ENCODE measurements at regions not wholly inside any gene's neighbourhood (a gene's known extent, or its start where the extent isn't known, plus 50 kb on each side); places are given as distances from the start of the nearest gene placed in this dataset.

DNA sequence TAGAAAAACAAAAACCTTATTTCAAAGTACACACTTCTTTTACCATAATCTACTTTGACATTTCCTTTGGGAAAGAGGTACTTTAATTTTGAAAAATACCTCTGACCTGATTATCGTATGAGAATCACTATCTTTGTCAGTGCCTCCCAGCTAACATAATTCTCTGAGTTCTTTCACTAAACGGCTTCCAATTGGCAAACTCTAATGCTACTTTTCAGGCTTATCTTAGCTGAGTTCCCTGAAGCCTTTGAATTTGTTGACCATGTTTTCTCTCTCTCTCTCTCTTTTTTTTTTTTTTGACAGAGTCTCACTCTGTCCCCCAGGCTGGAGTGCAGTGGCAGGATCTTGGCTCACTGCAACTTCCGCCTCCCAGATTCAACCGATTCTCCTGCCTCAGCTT is 312.8 kb downstream of the ZPLD1 start:
- TF ChIP-seq, protein P1, sequence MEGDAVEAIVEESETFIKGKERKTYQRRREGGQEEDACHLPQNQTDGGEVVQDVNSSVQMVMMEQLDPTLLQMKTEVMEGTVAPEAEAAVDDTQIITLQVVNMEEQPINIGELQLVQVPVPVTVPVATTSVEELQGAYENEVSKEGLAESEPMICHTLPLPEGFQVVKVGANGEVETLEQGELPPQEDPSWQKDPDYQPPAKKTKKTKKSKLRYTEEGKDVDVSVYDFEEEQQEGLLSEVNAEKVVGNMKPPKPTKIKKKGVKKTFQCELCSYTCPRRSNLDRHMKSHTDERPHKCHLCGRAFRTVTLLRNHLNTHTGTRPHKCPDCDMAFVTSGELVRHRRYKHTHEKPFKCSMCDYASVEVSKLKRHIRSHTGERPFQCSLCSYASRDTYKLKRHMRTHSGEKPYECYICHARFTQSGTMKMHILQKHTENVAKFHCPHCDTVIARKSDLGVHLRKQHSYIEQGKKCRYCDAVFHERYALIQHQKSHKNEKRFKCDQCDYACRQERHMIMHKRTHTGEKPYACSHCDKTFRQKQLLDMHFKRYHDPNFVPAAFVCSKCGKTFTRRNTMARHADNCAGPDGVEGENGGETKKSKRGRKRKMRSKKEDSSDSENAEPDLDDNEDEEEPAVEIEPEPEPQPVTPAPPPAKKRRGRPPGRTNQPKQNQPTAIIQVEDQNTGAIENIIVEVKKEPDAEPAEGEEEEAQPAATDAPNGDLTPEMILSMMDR (IDR thresholded peaks at IDR 0.05) = no peak
- TF ChIP-seq POLR2A (IDR thresholded peaks at IDR 0.05) = no peak

Data from body of pancreas (tissue), 4 donors.